ENCODE measurements at regions not wholly inside any gene's neighbourhood (a gene's known extent, or its start where the extent isn't known, plus 50 kb on each side); places are given as distances from the start of the nearest gene placed in this dataset.

DNA sequence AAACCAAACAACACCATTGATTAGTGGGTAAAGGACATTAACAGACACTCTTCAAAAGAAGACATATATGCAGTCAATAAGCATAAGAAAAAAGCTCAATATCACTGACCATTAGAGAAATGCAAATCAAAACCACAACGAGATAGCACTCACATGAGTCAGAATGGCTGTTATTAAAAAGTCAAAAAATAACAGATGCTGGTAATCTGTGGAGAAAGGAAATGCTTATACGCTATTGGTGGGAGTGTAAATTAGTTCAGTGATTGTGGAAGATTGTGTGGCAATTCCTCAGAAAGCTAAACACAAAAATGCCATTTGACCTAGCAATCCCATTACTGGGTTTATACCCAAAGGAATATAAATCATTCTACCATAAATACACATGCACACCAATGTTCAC, 182.6 kb downstream of the TRPC6 start:
- TF ChIP-seq, protein P1, sequence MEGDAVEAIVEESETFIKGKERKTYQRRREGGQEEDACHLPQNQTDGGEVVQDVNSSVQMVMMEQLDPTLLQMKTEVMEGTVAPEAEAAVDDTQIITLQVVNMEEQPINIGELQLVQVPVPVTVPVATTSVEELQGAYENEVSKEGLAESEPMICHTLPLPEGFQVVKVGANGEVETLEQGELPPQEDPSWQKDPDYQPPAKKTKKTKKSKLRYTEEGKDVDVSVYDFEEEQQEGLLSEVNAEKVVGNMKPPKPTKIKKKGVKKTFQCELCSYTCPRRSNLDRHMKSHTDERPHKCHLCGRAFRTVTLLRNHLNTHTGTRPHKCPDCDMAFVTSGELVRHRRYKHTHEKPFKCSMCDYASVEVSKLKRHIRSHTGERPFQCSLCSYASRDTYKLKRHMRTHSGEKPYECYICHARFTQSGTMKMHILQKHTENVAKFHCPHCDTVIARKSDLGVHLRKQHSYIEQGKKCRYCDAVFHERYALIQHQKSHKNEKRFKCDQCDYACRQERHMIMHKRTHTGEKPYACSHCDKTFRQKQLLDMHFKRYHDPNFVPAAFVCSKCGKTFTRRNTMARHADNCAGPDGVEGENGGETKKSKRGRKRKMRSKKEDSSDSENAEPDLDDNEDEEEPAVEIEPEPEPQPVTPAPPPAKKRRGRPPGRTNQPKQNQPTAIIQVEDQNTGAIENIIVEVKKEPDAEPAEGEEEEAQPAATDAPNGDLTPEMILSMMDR (IDR thresholded peaks at IDR 0.05): no peak
- TF ChIP-seq POLR2A (IDR thresholded peaks at IDR 0.05): no peak
- Histone ChIP-seq H3K36me3 (replicated peaks in 1 of 2) (no peaks in the 10 kb centered on the region), H3K4me3 (no peak overlapping the region), H3K27ac (no peak overlapping the region), H3K4me1 (replicated peaks in 1 of 2) (no peaks in the 10 kb centered on the region), H3K9me3 (replicated peaks in 1 of 3) (no peaks in the 10 kb centered on the region), H3K27me3 (no peaks in the 10 kb centered on the region)
- no peak for DNase-seq
- intact Hi-C loops (cut with DNase I): no loop called here
- 65 to 83% (median 78%) methylated on average over 2 of the region's 2 CpGs for WGBS, 4 donors

DNA sequence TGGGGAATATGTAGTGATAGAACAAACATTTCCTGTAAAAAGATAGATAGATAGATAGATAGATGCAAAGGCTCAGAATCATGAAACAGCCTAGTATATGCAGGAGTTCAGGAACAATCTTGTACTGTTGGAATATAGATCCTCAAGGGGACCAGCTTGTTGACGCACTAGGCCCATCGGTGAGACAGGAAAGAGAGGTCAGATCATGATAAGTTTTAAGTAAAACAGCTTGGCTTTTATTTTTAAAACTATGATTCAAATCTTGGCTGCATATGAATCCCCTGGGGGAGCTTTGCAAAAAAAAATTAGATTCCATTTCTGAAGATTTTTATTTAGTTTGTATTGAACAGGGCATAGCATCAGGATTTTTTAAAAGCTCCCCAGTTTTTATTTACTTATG, 185.8 kb downstream of the TRPC6 start:
- 31 to 43% (median 37%) methylated on average over 2 of the region's 2 CpGs for WGBS, 4 donors
- intact Hi-C loops (cut with DNase I): no loop called here
- Histone ChIP-seq H3K4me1 (replicated peaks in 1 of 2) (no peaks in the 10 kb centered on the region), H3K9me3 (replicated peaks in 1 of 3) (no peaks in the 10 kb centered on the region), H3K27me3 (no peaks in the 10 kb centered on the region), H3K27ac (no peak overlapping the region), H3K36me3 (replicated peaks in 1 of 2) (no peaks in the 10 kb centered on the region), H3K4me3 (no peak overlapping the region)
- TF ChIP-seq, protein P1 (IDR thresholded peaks at IDR 0.05): no peak
- no peak for TF ChIP-seq POLR2A (IDR thresholded peaks at IDR 0.05)
- DNase-seq: no peak

DNA sequence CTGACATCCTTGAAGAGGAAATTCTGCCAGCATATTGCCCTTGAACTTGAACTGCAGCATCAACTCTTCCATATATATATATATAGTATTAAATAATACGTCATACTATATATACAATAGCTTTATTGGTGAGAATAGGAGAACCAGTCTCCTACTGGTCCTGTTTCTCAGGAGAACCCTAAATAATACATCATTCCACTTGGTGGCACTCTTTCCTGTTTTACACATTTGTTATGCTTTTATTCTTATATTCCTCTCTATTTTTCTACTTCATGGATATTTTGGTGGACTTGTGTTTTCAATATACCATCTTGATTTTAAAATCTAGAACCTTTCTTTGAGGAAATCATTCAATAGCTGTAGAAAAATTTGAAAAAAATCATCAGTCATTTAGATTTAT, 193.3 kb downstream of the TRPC6 start:
- Histone ChIP-seq H3K9me3 (replicated peaks in 1 of 3) (no peaks in the 10 kb centered on the region), H3K27ac (no peak overlapping the region), H3K27me3 (no peaks in the 10 kb centered on the region), H3K36me3 (replicated peaks in 1 of 2) (no peaks in the 10 kb centered on the region), H3K4me3 (no peak overlapping the region), H3K4me1 (replicated peaks in 1 of 2) (no peaks in the 10 kb centered on the region)
- intact Hi-C loops (cut with DNase I): no loop called here
- no peak for DNase-seq
- WGBS, 4 donors: 56 to 78% (median 73%) methylated on average over 1 of the region's 1 CpG
- TF ChIP-seq, protein P1 (IDR thresholded peaks at IDR 0.05): peak in 3 of 6 experiments; percentile 16 to 26 (median 25)
- no peak for TF ChIP-seq POLR2A (IDR thresholded peaks at IDR 0.05)

DNA sequence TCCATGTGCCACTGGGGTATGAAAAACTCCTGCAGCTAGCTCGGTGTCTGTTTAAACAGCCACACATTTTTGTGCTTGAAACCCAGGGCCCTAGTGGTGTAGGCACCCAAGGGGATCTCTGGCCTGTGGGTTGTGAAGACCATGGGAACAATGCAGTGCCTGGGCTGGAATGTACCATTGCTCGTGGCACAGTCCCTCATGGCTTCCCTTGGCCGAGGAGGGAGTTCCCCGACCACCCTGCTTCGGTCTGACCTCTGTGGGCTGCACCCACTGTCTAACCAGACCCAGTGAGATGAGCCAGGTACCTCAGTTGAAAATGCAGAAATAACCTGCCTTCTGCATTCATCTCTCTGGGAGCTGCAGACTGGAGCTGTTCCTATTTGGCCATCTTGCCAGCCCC, 214.0 kb downstream of the TRPC6 start:
- intact Hi-C loops (cut with DNase I): no loop called here
- Histone ChIP-seq H3K4me3 (no peak overlapping the region), H3K4me1 (replicated peaks in 1 of 2) (no peaks in the 10 kb centered on the region), H3K36me3 (replicated peaks in 1 of 2) (no peaks in the 10 kb centered on the region), H3K27me3 (no peaks in the 10 kb centered on the region), H3K9me3 (replicated peaks in 1 of 3) (no peaks in the 10 kb centered on the region), H3K27ac (no peak overlapping the region)
- DNase-seq: no peak
- WGBS, 4 donors: 69 to 89% (median 74%) methylated on average over 2 to 5 of the region's 5 CpGs
- no peak for TF ChIP-seq POLR2A (IDR thresholded peaks at IDR 0.05)

DNA sequence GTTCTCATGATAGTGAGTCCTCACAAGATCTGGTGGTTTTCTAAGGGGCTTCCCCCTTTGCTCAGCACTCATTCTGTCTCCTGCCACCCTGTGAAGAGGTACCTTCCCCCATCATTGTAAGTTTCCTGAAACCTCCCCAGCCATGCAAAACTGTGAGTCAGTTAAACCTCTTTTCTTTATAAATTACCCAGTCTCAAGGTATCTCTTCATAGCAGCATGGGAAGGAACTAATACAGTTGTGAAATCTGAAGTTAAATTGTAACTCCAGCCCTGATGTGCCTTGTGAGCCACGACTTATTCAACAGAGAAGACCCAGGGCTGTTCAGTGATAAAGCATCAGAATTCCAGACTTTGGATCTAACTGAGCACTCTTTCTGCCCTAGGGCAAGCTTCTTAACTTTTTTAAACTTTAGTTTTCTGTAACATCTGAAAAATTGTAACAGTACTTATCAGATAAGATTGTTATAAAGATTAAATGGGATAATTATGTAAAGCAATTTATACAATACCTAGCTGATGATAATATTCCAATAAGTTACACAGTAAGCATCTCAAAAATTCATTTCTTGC, 220.0 kb downstream of the TRPC6 start:
- WGBS, 4 donors: 40 to 80% (median 68%) methylated on average over 1 of the region's 1 CpG
- TF ChIP-seq, protein P1 (IDR thresholded peaks at IDR 0.05): no peak
- TF ChIP-seq POLR2A (IDR thresholded peaks at IDR 0.05): no peak
- no peak overlapping the region for H3K4me3 ChIP-seq
- no peaks in the 10 kb centered on the region for H3K27me3 ChIP-seq
- DNase-seq: no peak
- no peaks in the 10 kb centered on the region for H3K9me3 ChIP-seq (replicated peaks in 1 of 3)
- H3K27ac ChIP-seq: no peak overlapping the region
- no peaks in the 10 kb centered on the region for H3K4me1 ChIP-seq (replicated peaks in 1 of 2)
- no peaks in the 10 kb centered on the region for H3K36me3 ChIP-seq (replicated peaks in 1 of 2)
- intact Hi-C loops (cut with DNase I): no loop called here

All from adrenal gland (tissue), 9 donors.